C4-2B (cell line): ENCODE measurements at regions not wholly inside any gene's neighbourhood (a gene's known extent, or its start where the extent isn't known, plus 50 kb on each side); places are given as distances from the start of the nearest gene placed in this dataset.

Experiments
- ZFX ChIP-seq: fragments of 450-650 bp; IDR thresholded peaks from 2 replicates; pipeline ENCODE4 v1.6.1; 2017
- TF ChIP-seq, protein P1 (sequence below): fragments of 450-650 bp; conservative IDR thresholded peaks from 2 replicates; pipeline ENCODE4 v1.5.1; 2017; ENCODE audit warnings: mild to moderate bottlenecking

- TF ChIP-seq, protein P1, sequence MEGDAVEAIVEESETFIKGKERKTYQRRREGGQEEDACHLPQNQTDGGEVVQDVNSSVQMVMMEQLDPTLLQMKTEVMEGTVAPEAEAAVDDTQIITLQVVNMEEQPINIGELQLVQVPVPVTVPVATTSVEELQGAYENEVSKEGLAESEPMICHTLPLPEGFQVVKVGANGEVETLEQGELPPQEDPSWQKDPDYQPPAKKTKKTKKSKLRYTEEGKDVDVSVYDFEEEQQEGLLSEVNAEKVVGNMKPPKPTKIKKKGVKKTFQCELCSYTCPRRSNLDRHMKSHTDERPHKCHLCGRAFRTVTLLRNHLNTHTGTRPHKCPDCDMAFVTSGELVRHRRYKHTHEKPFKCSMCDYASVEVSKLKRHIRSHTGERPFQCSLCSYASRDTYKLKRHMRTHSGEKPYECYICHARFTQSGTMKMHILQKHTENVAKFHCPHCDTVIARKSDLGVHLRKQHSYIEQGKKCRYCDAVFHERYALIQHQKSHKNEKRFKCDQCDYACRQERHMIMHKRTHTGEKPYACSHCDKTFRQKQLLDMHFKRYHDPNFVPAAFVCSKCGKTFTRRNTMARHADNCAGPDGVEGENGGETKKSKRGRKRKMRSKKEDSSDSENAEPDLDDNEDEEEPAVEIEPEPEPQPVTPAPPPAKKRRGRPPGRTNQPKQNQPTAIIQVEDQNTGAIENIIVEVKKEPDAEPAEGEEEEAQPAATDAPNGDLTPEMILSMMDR, result no peak
- TF ChIP-seq ZFX, result no peak
Observed at GRCh38 chr15:26314577-26314976, 451.4 kb upstream of the ATP10A start.
